ENCODE measurements at regions not wholly inside any gene's neighbourhood (a gene's known extent, or its start where the extent isn't known, plus 50 kb on each side); places are given as distances from the start of the nearest gene placed in this dataset.

GRCh38 chr11:69366591-69366990 lies 72.6 kb downstream of the MYEOV start:
- DNase-seq (ENCODE audit: low read depth in 1 of 2, low spot score in 1 of 2): no peak
- TF ChIP-seq CTCF (IDR thresholded peaks at IDR 0.05; ENCODE audit: low read depth, low read length): no peak
- no peaks in the 10 kb centered on the region for H3K4me1 ChIP-seq (ENCODE audit: low read depth)
- no peaks in the 10 kb centered on the region for H3K27me3 ChIP-seq
- no peaks in the 10 kb centered on the region for H3K9me3 ChIP-seq (ENCODE audit: low read depth)
- H3K4me3 ChIP-seq: no peak overlapping the region
- no peak overlapping the region for H3K27ac ChIP-seq
- no peaks in the 10 kb centered on the region for H3K36me3 ChIP-seq

- Histone ChIP-seq H3K27me3 (no peaks in the 10 kb centered on the region), H3K4me3 (no peak overlapping the region), H3K9me3 (ENCODE audit: low read depth) (no peaks in the 10 kb centered on the region), H3K36me3 (no peaks in the 10 kb centered on the region), H3K27ac (no peak overlapping the region), H3K4me1 (ENCODE audit: low read depth) (no peaks in the 10 kb centered on the region)
- no peak for DNase-seq (ENCODE audit: low read depth in 1 of 2, low spot score in 1 of 2)
- TF ChIP-seq CTCF (IDR thresholded peaks at IDR 0.05; ENCODE audit: low read depth, low read length): no peak
Observed at GRCh38 chr11:69367211-69367964, 73.4 kb downstream of the MYEOV start.

- no peaks in the 10 kb centered on the region for H3K36me3 ChIP-seq
- no peaks in the 10 kb centered on the region for H3K27me3 ChIP-seq
- DNase-seq (ENCODE audit: low read depth in 1 of 2, low spot score in 1 of 2): no peak
- H3K4me3 ChIP-seq: no peak overlapping the region
- no peaks in the 10 kb centered on the region for H3K4me1 ChIP-seq (ENCODE audit: low read depth)
- no peak for TF ChIP-seq CTCF (IDR thresholded peaks at IDR 0.05; ENCODE audit: low read depth, low read length)
- H3K9me3 ChIP-seq (ENCODE audit: low read depth): no peaks in the 10 kb centered on the region
- no peak overlapping the region for H3K27ac ChIP-seq
Observed at GRCh38 chr11:69368119-69368880, 74.3 kb downstream of the MYEOV start.

- no peaks in the 10 kb centered on the region for H3K4me1 ChIP-seq (ENCODE audit: low read depth)
- DNase-seq (ENCODE audit: low read depth in 1 of 2, low spot score in 1 of 2): no peak
- no peaks in the 10 kb centered on the region for H3K9me3 ChIP-seq (ENCODE audit: low read depth)
- no peak for TF ChIP-seq CTCF (IDR thresholded peaks at IDR 0.05; ENCODE audit: low read depth, low read length)
- H3K27ac ChIP-seq: no peak overlapping the region
- H3K27me3 ChIP-seq: no peaks in the 10 kb centered on the region
- no peak overlapping the region for H3K4me3 ChIP-seq
- no peaks in the 10 kb centered on the region for H3K36me3 ChIP-seq
Observed at GRCh38 chr11:69369210-69369825, 75.4 kb downstream of the MYEOV start.

- H3K36me3 ChIP-seq: no peaks in the 10 kb centered on the region
- no peak overlapping the region for H3K27ac ChIP-seq
- H3K4me3 ChIP-seq: no peak overlapping the region
- DNase-seq (ENCODE audit: low read depth in 1 of 2, low spot score in 1 of 2): no peak
- H3K4me1 ChIP-seq (ENCODE audit: low read depth): no peaks in the 10 kb centered on the region
- H3K27me3 ChIP-seq: no peaks in the 10 kb centered on the region
- H3K9me3 ChIP-seq (ENCODE audit: low read depth): no peaks in the 10 kb centered on the region
- TF ChIP-seq CTCF (IDR thresholded peaks at IDR 0.05; ENCODE audit: low read depth, low read length): no peak
Observed at GRCh38 chr11:69369945-69370344, 76.0 kb downstream of the MYEOV start.

Measured in cardiac muscle cell (in vitro differentiated cells and primary cell).